ENCODE measurements at regions not wholly inside any gene's neighbourhood (a gene's known extent, or its start where the extent isn't known, plus 50 kb on each side); places are given as distances from the start of the nearest gene placed in this dataset.

DNA sequence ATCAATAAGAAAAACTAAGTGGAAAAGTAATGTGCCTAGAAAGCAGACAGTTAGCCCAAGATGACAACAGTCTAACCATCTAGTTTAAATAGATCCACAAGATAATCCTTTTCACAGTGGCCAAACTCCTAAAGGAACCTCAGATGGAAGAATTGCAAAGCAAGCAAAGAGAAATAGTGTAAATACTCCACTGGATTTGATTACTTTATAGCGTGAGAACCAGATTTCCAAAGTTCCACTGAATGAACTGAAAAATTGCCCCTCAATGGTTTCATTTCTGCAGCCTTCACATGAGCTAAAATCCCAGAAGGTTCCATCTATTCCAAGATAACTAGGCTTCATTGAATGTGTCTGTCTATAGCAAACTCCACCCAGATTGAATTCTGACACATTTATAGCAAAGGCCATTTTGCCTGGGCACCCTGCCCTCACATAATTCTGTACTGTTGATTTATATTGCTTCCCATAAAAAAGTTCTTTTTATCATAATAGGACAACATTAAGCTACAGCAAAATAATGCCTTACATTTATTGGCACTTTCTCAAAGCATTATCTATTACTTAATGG, 129.7 kb upstream of the THBS1 start:
- H2BK15ac ChIP-seq (ENCODE audit: low read length) = no peak overlapping the region
- no CpG with 5 or more reads among the region's 1 CpG for WGBS, 2 donors (ENCODE audit: extremely low coverage in 2 of 2, insufficient read length in 2 of 2, insufficient replicate concordance in 1 of 2)
- no peak overlapping the region for H2AK5ac ChIP-seq (ENCODE audit: low read depth, low read length)
- H3K9me3 ChIP-seq (replicated peaks in 1 of 2; ENCODE audit: control insufficient read depth in 2 of 2, insufficient read depth in 1 of 2, low read depth in 1 of 2, low read length in 2 of 2) = no peaks in the 10 kb centered on the region
- no peak overlapping the region for H2BK120ac ChIP-seq (ENCODE audit: low read depth, low read length)
- H3K9ac ChIP-seq (ENCODE audit: low read depth, low read length, poor library complexity) = no peak overlapping the region
- no peak overlapping the region for H3K4ac ChIP-seq (ENCODE audit: low read length)
- H3K27ac ChIP-seq (replicated peaks; ENCODE audit: low read length) = no peak overlapping the region
- no peak overlapping the region for H3K4me3 ChIP-seq (ENCODE audit: low read length in 2 of 2)
- H4K8ac ChIP-seq (ENCODE audit: low read depth, low read length) = no peak overlapping the region
- no peak overlapping the region for H2BK12ac ChIP-seq (ENCODE audit: low read length)
- H3K4me1 ChIP-seq (ENCODE audit: control insufficient read depth in 2 of 2, insufficient read depth in 1 of 2, low read depth in 1 of 2, low read length in 2 of 2) = peaks cover 3 to 22% of the 10 kb centered on the region in 2 donors
- H3K4me2 ChIP-seq (ENCODE audit: insufficient read depth, low read length, poor library complexity, severe bottlenecking) = no peak overlapping the region
- no peak for DNase-seq (ENCODE audit: low spot score)
- no peaks in the 10 kb centered on the region for H3K36me3 ChIP-seq (replicated peaks in 1 of 2; ENCODE audit: control insufficient read depth in 2 of 2, insufficient read depth in 2 of 2, low read length in 2 of 2)
- no peak overlapping the region for H3K18ac ChIP-seq (ENCODE audit: low read length)
- no peak overlapping the region for H3K23ac ChIP-seq (ENCODE audit: low read depth, low read length, poor library complexity)
- H3K27me3 ChIP-seq (ENCODE audit: control insufficient read depth in 3 of 3, insufficient read depth in 3 of 3, low read depth in 1 of 3, low read length in 3 of 3) = no peaks in the 10 kb centered on the region
- H3K79me1 ChIP-seq (ENCODE audit: low read depth, low read length) = no peaks in the 10 kb centered on the region
- no peak overlapping the region for H2BK5ac ChIP-seq (ENCODE audit: low read length)
- H2AFZ ChIP-seq (ENCODE audit: low read length) = no peak overlapping the region
- no peak overlapping the region for H3K14ac ChIP-seq (ENCODE audit: low read length)
- H4K91ac ChIP-seq (ENCODE audit: low read depth, low read length, poor library complexity) = no peak overlapping the region

DNA sequence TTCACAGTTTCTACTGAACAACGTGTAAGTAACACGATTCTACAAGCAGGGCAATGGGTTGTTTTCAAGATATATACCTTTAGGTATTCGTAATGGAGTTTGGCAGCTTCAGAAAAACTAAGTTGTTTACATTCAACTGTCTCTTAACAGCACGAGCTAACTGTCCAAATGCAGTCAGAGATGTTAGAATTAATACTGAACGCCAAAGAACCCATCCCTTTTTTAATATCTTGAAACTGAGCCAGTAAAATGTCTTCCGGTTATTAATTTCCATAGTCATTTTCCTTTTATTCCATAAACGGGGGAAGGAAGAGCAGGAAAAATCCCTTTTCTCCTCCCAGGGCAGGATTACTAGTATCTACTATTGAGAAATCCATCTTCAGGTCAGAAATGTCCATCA, 129.0 kb upstream of the THBS1 start:
- Histone ChIP-seq H2BK120ac (ENCODE audit: low read depth, low read length) (no peak overlapping the region), H3K79me1 (ENCODE audit: low read depth, low read length) (no peaks in the 10 kb centered on the region), H2BK5ac (ENCODE audit: low read length) (no peak overlapping the region), H2BK12ac (ENCODE audit: low read length) (no peak overlapping the region), H3K4me2 (ENCODE audit: insufficient read depth, low read length, poor library complexity, severe bottlenecking) (no peak overlapping the region), H3K27ac (replicated peaks; ENCODE audit: low read length) (no peak overlapping the region), H3K9ac (ENCODE audit: low read depth, low read length, poor library complexity) (no peak overlapping the region), H3K4me1 (ENCODE audit: control insufficient read depth in 2 of 2, insufficient read depth in 1 of 2, low read depth in 1 of 2, low read length in 2 of 2) (peaks cover 3 to 19% of the 10 kb centered on the region in 2 donors), H4K91ac (ENCODE audit: low read depth, low read length, poor library complexity) (no peak overlapping the region), H2BK15ac (ENCODE audit: low read length) (no peak overlapping the region), H3K27me3 (ENCODE audit: control insufficient read depth in 3 of 3, insufficient read depth in 3 of 3, low read depth in 1 of 3, low read length in 3 of 3) (no peaks in the 10 kb centered on the region), H2AFZ (ENCODE audit: low read length) (no peak overlapping the region), H3K18ac (ENCODE audit: low read length) (no peak overlapping the region), H3K4ac (ENCODE audit: low read length) (no peak overlapping the region), H2AK5ac (ENCODE audit: low read depth, low read length) (no peak overlapping the region), H3K23ac (ENCODE audit: low read depth, low read length, poor library complexity) (no peak overlapping the region), H3K9me3 (replicated peaks in 1 of 2; ENCODE audit: control insufficient read depth in 2 of 2, insufficient read depth in 1 of 2, low read depth in 1 of 2, low read length in 2 of 2) (no peaks in the 10 kb centered on the region), H3K14ac (ENCODE audit: low read length) (no peak overlapping the region), H3K36me3 (replicated peaks in 1 of 2; ENCODE audit: control insufficient read depth in 2 of 2, insufficient read depth in 2 of 2, low read length in 2 of 2) (no peaks in the 10 kb centered on the region), H4K8ac (ENCODE audit: low read depth, low read length) (no peak overlapping the region), H3K4me3 (ENCODE audit: low read length in 2 of 2) (no peak overlapping the region)
- no CpG with 5 or more reads among the region's 7 CpGs for WGBS, 2 donors (ENCODE audit: extremely low coverage in 2 of 2, insufficient read length in 2 of 2, insufficient replicate concordance in 1 of 2)
- DNase-seq (ENCODE audit: low spot score) = no peak

DNA sequence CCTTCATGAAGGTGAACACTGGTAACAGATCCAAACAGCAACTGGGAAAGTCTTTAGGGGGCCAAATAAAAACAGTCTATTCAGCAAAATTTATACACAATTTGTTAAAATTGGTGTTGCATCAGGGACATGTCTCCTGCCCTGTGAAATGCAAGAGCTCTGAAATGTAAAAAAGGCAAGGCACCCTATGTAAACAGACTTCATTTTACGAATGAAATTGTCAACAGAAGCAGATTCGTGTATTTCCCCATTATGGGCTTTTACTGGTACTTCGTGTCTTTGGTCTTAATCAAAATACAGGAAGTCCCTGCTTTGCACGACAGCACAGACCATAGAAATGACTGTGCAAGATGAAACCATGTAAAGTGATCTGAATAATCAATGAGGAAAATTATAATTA, 127.3 kb upstream of the THBS1 start:
- no peaks in the 10 kb centered on the region for H3K27me3 ChIP-seq (ENCODE audit: control insufficient read depth in 3 of 3, insufficient read depth in 3 of 3, low read depth in 1 of 3, low read length in 3 of 3)
- no peaks in the 10 kb centered on the region for H3K36me3 ChIP-seq (replicated peaks in 1 of 2; ENCODE audit: control insufficient read depth in 2 of 2, insufficient read depth in 2 of 2, low read length in 2 of 2)
- H3K4me2 ChIP-seq (ENCODE audit: insufficient read depth, low read length, poor library complexity, severe bottlenecking) = no peak overlapping the region
- DNase-seq (ENCODE audit: low spot score) = no peak
- H3K4me1 ChIP-seq (ENCODE audit: control insufficient read depth in 2 of 2, insufficient read depth in 1 of 2, low read depth in 1 of 2, low read length in 2 of 2) = peaks cover 0 to 3% of the 10 kb centered on the region in 2 donors
- H3K18ac ChIP-seq (ENCODE audit: low read length) = no peak overlapping the region
- no peak overlapping the region for H3K27ac ChIP-seq (replicated peaks; ENCODE audit: low read length)
- H2AFZ ChIP-seq (ENCODE audit: low read length) = peak overlapping the region; percentile 12
- H4K91ac ChIP-seq (ENCODE audit: low read depth, low read length, poor library complexity) = no peak overlapping the region
- no CpG with 5 or more reads among the region's 4 CpGs for WGBS, 2 donors (ENCODE audit: extremely low coverage in 2 of 2, insufficient read length in 2 of 2, insufficient replicate concordance in 1 of 2)
- H2BK120ac ChIP-seq (ENCODE audit: low read depth, low read length) = no peak overlapping the region
- H3K9me3 ChIP-seq (replicated peaks in 1 of 2; ENCODE audit: control insufficient read depth in 2 of 2, insufficient read depth in 1 of 2, low read depth in 1 of 2, low read length in 2 of 2) = no peaks in the 10 kb centered on the region
- H3K4ac ChIP-seq (ENCODE audit: low read length) = no peak overlapping the region
- no peaks in the 10 kb centered on the region for H3K79me1 ChIP-seq (ENCODE audit: low read depth, low read length)
- no peak overlapping the region for H3K4me3 ChIP-seq (ENCODE audit: low read length in 2 of 2)
- no peak overlapping the region for H2BK12ac ChIP-seq (ENCODE audit: low read length)
- no peak overlapping the region for H2BK15ac ChIP-seq (ENCODE audit: low read length)
- H3K14ac ChIP-seq (ENCODE audit: low read length) = no peak overlapping the region
- no peak overlapping the region for H3K23ac ChIP-seq (ENCODE audit: low read depth, low read length, poor library complexity)
- H4K8ac ChIP-seq (ENCODE audit: low read depth, low read length) = no peak overlapping the region
- no peak overlapping the region for H3K9ac ChIP-seq (ENCODE audit: low read depth, low read length, poor library complexity)
- no peak overlapping the region for H2AK5ac ChIP-seq (ENCODE audit: low read depth, low read length)
- H2BK5ac ChIP-seq (ENCODE audit: low read length) = no peak overlapping the region

DNA sequence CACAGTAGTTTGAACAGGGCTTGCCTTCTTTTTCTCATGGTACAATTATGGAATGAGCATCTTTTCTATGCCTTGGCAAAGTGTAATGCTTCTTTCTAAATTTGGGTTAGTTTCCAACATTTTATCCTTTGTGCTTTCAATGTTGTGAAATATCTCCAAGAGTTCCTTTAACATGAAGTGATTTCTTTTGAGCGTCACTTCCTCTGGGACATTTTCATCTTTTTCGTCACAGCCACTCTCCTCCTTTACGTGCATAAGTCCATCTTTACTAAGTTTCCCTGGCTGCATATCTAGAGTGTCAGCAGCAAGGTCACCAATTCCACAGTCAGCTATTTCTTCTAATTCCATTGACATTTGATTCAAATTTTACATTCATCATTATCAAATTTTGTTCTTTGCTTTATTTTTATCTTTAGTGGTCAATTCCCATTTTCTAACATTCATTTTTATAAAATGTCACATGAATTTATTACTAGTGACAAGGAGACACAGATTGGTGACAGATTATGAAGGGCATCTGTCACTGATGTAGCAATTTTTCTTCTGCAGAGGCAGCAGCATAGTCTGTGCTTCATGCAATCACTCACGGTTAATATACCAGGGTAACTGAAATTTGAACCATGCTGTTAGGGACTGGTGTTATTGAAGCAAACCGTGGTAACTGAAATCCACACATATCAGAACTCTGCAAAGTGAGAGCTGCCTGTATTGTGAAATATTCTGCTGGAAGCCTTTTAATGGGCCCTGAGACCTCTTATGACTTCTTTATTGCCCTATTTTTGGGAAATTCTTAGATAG, 126.5 kb upstream of the THBS1 start:
- no peak overlapping the region for H2BK15ac ChIP-seq (ENCODE audit: low read length)
- no peaks in the 10 kb centered on the region for H3K9me3 ChIP-seq (replicated peaks in 1 of 2; ENCODE audit: control insufficient read depth in 2 of 2, insufficient read depth in 1 of 2, low read depth in 1 of 2, low read length in 2 of 2)
- no peak overlapping the region for H3K27ac ChIP-seq (replicated peaks; ENCODE audit: low read length)
- no peaks in the 10 kb centered on the region for H3K79me1 ChIP-seq (ENCODE audit: low read depth, low read length)
- H2AK5ac ChIP-seq (ENCODE audit: low read depth, low read length) = no peak overlapping the region
- H2BK120ac ChIP-seq (ENCODE audit: low read depth, low read length) = no peak overlapping the region
- no peaks in the 10 kb centered on the region for H3K36me3 ChIP-seq (replicated peaks in 1 of 2; ENCODE audit: control insufficient read depth in 2 of 2, insufficient read depth in 2 of 2, low read length in 2 of 2)
- no peak overlapping the region for H3K4me3 ChIP-seq (ENCODE audit: low read length in 2 of 2)
- DNase-seq (ENCODE audit: low spot score) = no peak
- WGBS, 2 donors (ENCODE audit: extremely low coverage in 2 of 2, insufficient read length in 2 of 2, insufficient replicate concordance in 1 of 2) = no CpG with 5 or more reads among the region's 5 CpGs
- H4K91ac ChIP-seq (ENCODE audit: low read depth, low read length, poor library complexity) = no peak overlapping the region
- no peak overlapping the region for H3K23ac ChIP-seq (ENCODE audit: low read depth, low read length, poor library complexity)
- H3K27me3 ChIP-seq (ENCODE audit: control insufficient read depth in 3 of 3, insufficient read depth in 3 of 3, low read depth in 1 of 3, low read length in 3 of 3) = no peaks in the 10 kb centered on the region
- no peak overlapping the region for H3K4me2 ChIP-seq (ENCODE audit: insufficient read depth, low read length, poor library complexity, severe bottlenecking)
- no peak overlapping the region for H3K18ac ChIP-seq (ENCODE audit: low read length)
- no peak overlapping the region for H4K8ac ChIP-seq (ENCODE audit: low read depth, low read length)
- no peak overlapping the region for H2BK5ac ChIP-seq (ENCODE audit: low read length)
- no peak overlapping the region for H3K14ac ChIP-seq (ENCODE audit: low read length)
- H3K4me1 ChIP-seq (ENCODE audit: control insufficient read depth in 2 of 2, insufficient read depth in 1 of 2, low read depth in 1 of 2, low read length in 2 of 2) = no peaks in the 10 kb centered on the region
- H3K9ac ChIP-seq (ENCODE audit: low read depth, low read length, poor library complexity) = no peak overlapping the region
- H2BK12ac ChIP-seq (ENCODE audit: low read length) = no peak overlapping the region
- no peak overlapping the region for H2AFZ ChIP-seq (ENCODE audit: low read length)
- H3K4ac ChIP-seq (ENCODE audit: low read length) = no peak overlapping the region

All from neuronal stem cell (in vitro differentiated cells).